Endothelial cell (in vitro differentiated cells): ENCODE measurements at regions not wholly inside any gene's neighbourhood (a gene's known extent, or its start where the extent isn't known, plus 50 kb on each side); places are given as distances from the start of the nearest gene placed in this dataset.
"Not testable (repeated sequence)": the region's sequence is repeated elsewhere in the genome, so short reads cannot be mapped to it uniquely, and the experiment has no call there.

Experiments used
- DNase-seq: peaks from one replicate; pipeline ENCODE4 v3.0.0; 2021; ENCODE audit warnings: low spot score
- H3K27ac Mint-ChIP-seq: one replicate; pipeline ENCODE4 v1.8.0; 2021; ENCODE audit warnings: mixed read lengths, inconsistent platforms; ENCODE audit not compliant: unreplicated experiment
- H3K27me3 Mint-ChIP-seq: one replicate; pipeline ENCODE4 v1.8.0; 2021; ENCODE audit warnings: mild to moderate bottlenecking, moderate library complexity, mixed read lengths, inconsistent platforms; ENCODE audit not compliant: unreplicated experiment
- H3K36me3 Mint-ChIP-seq: one replicate; pipeline ENCODE4 v1.8.0; 2021; ENCODE audit warnings: mild to moderate bottlenecking, low read depth, mixed read lengths, inconsistent platforms; ENCODE audit not compliant: unreplicated experiment
- H3K4me1 Mint-ChIP-seq: one replicate; pipeline ENCODE4 v1.8.0; 2021; ENCODE audit warnings: mild to moderate bottlenecking, mixed read lengths, inconsistent platforms; ENCODE audit not compliant: unreplicated experiment
- H3K4me3 Mint-ChIP-seq: one replicate; pipeline ENCODE4 v1.8.0; 2021; ENCODE audit warnings: mild to moderate bottlenecking, mixed read lengths, inconsistent platforms; ENCODE audit not compliant: unreplicated experiment
- H3K9me3 Mint-ChIP-seq: one replicate; pipeline ENCODE4 v1.8.0; 2021; ENCODE audit warnings: mixed read lengths, inconsistent platforms; ENCODE audit not compliant: unreplicated experiment
- TF ChIP-seq, protein P1 (sequence below): fragments of 200-600 bp; sonication (generic); IDR thresholded peaks from one replicate; pipeline ENCODE4 v1.5.0; 2021; ENCODE audit warnings: antibody characterized with exemption; ENCODE audit not compliant: unreplicated experiment

DNA sequence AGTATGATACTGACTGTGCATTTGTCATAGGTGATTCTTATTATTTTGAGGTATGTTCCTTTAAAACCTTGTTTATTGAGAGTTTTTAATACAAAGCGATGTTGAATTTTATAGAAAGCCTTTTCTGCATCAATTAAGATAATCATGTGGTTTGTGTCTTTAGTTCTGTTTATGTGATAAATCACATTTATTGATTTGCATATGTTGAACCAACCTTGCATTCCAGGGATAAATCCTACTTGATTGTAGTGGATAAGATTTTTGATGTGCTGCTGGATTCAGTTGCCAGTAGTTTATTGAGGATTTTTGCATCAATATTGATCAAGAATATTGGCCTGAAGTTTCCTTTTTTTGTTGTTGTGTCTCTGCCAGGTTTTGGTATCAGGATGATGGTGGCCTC is 158.0 kb downstream of the CENPF start:
- peaks cover 4% of the 10 kb centered on the region for H3K36me3 Mint-ChIP-seq
- H3K4me3 Mint-ChIP-seq, result no peak overlapping the region
- H3K4me1 Mint-ChIP-seq, result no peaks in the 10 kb centered on the region
- H3K27ac Mint-ChIP-seq, result no peak overlapping the region
- no peaks in the 10 kb centered on the region for H3K9me3 Mint-ChIP-seq
- no peaks in the 10 kb centered on the region for H3K27me3 Mint-ChIP-seq
- TF ChIP-seq, protein P1, sequence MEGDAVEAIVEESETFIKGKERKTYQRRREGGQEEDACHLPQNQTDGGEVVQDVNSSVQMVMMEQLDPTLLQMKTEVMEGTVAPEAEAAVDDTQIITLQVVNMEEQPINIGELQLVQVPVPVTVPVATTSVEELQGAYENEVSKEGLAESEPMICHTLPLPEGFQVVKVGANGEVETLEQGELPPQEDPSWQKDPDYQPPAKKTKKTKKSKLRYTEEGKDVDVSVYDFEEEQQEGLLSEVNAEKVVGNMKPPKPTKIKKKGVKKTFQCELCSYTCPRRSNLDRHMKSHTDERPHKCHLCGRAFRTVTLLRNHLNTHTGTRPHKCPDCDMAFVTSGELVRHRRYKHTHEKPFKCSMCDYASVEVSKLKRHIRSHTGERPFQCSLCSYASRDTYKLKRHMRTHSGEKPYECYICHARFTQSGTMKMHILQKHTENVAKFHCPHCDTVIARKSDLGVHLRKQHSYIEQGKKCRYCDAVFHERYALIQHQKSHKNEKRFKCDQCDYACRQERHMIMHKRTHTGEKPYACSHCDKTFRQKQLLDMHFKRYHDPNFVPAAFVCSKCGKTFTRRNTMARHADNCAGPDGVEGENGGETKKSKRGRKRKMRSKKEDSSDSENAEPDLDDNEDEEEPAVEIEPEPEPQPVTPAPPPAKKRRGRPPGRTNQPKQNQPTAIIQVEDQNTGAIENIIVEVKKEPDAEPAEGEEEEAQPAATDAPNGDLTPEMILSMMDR, result no peak
- DNase-seq, result no peak

DNA sequence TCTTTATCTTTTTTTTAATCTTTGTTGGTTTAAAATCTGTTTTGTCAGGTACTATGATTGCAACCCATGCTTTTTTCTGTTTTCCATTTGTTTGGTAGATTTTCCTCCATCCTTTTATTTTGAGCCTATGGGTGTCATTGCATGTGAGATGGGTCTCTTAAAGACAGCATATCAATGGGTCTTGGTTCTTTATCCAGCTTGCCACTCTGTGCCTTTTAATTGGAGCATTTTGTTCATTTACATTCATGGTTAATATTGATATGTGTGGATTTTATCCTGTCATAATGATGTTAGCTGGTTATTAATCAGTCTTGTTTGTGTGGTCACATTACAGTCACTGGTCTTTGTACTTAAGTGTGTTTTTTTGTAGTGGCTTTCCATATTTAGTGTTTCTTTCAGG is 159.9 kb downstream of the CENPF start:
- Mint-ChIP-seq H3K9me3 (no peaks in the 10 kb centered on the region), H3K27me3 (no peaks in the 10 kb centered on the region), H3K4me1 (no peaks in the 10 kb centered on the region), H3K4me3 (no peak overlapping the region), H3K27ac (no peak overlapping the region), H3K36me3 (peaks cover 4% of the 10 kb centered on the region)
- TF ChIP-seq, protein P1, result no peak
- no peak for DNase-seq

DNA sequence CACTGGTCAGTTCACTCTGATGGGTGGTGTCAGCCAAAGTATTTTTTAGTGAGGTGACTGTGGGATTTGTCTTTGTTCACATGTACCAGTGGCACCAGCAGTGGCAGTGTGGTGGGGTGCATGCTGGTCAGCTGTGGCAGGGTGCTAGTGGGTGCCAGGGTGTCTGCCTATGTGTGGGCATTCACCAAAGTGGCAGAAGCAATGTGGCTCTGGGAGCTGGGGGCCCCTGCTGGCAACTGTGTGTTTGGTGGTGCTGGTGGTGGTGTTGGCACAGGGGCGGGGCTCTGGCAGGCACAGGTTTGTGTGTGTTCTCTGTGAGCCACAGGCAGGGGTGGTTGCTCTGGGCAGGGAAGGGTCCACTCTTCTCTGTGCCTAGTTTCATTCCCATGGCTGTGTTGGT is 161.5 kb downstream of the CENPF start:
- H3K27me3 Mint-ChIP-seq, result no peaks in the 10 kb centered on the region
- TF ChIP-seq, protein P1, result no peak
- H3K27ac Mint-ChIP-seq, result no peak overlapping the region
- H3K4me1 Mint-ChIP-seq, result no peaks in the 10 kb centered on the region
- H3K36me3 Mint-ChIP-seq, result peaks cover under 1% of the 10 kb centered on the region
- H3K9me3 Mint-ChIP-seq, result no peaks in the 10 kb centered on the region
- H3K4me3 Mint-ChIP-seq, result no peak overlapping the region
- DNase-seq, result no peak

DNA sequence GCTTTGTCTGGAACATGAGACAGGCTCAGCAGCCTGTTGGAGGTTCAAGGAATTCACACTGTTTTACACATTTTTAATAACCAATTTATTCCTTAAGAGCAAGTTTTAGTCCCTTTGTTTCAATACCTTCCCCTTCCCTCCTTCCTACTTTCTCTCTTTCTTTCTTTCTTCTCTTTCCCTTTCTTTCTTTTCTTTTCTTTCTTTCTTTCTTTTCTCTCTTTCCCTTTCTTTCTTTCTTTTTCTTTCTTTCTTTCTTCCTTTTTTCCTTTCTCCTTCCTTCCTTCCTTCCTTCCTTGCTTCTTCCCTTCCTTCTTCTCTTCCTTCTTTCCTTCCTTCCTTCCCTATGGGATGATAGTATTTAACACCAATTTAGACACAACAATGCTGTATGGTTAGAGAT is 164.2 kb downstream of the CENPF start:
- Mint-ChIP-seq H3K36me3 (no peaks in the 10 kb centered on the region), H3K27ac (no peak overlapping the region), H3K4me3 (no peak overlapping the region), H3K27me3 (no peaks in the 10 kb centered on the region), H3K9me3 (no peaks in the 10 kb centered on the region), H3K4me1 (no peaks in the 10 kb centered on the region)
- DNase-seq, result no peak
- TF ChIP-seq, protein P1, result no peak

DNA sequence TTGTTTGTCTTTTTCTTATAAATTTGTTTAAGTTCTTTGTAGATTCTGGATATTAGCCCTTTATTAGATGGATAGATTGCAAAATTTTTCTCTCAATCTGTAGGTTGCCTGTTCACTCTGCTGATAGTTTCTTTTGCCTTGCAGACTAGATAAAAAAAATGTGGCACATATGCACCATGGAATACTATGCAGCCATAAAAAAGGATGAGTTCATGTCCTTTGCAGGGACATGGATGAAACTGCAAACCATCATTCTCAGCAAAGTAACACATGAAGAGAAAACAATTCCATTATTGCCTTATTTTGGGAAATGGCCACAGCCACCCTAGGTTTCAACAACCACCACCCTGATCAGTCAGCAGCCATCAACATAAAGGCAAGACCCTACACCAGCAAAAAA is 166.7 kb downstream of the CENPF start:
- not testable (repeated sequence) for H3K27me3 Mint-ChIP-seq, H3K4me1 Mint-ChIP-seq, DNase-seq, H3K4me3 Mint-ChIP-seq, H3K36me3 Mint-ChIP-seq, H3K27ac Mint-ChIP-seq, H3K9me3 Mint-ChIP-seq

DNA sequence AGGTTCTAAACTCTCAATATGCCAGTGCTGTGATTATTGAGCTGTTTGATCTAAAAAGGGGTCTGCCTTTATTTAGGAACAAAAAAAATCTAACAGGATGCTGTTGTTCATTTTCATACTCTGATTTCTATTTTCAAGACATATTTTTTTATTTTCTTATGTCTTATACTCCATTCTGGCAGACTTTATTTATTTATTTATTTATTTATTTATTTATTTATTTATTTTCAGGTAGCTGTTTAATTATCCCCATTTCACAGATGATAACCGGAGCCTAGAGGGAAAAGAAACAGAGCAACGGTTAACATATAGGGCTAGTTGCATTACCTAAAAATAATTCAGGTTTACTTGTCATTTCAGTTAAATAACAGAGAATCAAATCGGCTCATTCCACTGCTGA is 174.4 kb downstream of the CENPF start:
- DNase-seq, result no peak
- TF ChIP-seq, protein P1, result no peak
- H3K4me3 Mint-ChIP-seq, result no peak overlapping the region
- H3K27me3 Mint-ChIP-seq, result no peaks in the 10 kb centered on the region
- no peaks in the 10 kb centered on the region for H3K36me3 Mint-ChIP-seq
- H3K27ac Mint-ChIP-seq, result no peak overlapping the region
- H3K9me3 Mint-ChIP-seq, result no peaks in the 10 kb centered on the region
- H3K4me1 Mint-ChIP-seq, result no peaks in the 10 kb centered on the region
